GM10266 (cell line): ENCODE measurements at regions not wholly inside any gene's neighbourhood (a gene's known extent, or its start where the extent isn't known, plus 50 kb on each side); places are given as distances from the start of the nearest gene placed in this dataset.

Experiments used
- DNase-seq: peaks from one replicate; pipeline ENCODE4 v3.0.0; 2012; ENCODE audit errors: extremely low spot score
- TF ChIP-seq, protein P1 (sequence below): IDR thresholded peaks from 2 replicates; pipeline ENCODE4 v1.5.1; 2012; ENCODE audit warnings: mild to moderate bottlenecking, low read depth; ENCODE audit not compliant: control insufficient read depth, insufficient read depth; ENCODE audit errors: missing control alignments

GRCh38 chr2:9096761-9097160 is 93.3 kb upstream of the MBOAT2 start:
- DNase-seq = no peak
- TF ChIP-seq, protein P1, sequence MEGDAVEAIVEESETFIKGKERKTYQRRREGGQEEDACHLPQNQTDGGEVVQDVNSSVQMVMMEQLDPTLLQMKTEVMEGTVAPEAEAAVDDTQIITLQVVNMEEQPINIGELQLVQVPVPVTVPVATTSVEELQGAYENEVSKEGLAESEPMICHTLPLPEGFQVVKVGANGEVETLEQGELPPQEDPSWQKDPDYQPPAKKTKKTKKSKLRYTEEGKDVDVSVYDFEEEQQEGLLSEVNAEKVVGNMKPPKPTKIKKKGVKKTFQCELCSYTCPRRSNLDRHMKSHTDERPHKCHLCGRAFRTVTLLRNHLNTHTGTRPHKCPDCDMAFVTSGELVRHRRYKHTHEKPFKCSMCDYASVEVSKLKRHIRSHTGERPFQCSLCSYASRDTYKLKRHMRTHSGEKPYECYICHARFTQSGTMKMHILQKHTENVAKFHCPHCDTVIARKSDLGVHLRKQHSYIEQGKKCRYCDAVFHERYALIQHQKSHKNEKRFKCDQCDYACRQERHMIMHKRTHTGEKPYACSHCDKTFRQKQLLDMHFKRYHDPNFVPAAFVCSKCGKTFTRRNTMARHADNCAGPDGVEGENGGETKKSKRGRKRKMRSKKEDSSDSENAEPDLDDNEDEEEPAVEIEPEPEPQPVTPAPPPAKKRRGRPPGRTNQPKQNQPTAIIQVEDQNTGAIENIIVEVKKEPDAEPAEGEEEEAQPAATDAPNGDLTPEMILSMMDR = no peak

DNA sequence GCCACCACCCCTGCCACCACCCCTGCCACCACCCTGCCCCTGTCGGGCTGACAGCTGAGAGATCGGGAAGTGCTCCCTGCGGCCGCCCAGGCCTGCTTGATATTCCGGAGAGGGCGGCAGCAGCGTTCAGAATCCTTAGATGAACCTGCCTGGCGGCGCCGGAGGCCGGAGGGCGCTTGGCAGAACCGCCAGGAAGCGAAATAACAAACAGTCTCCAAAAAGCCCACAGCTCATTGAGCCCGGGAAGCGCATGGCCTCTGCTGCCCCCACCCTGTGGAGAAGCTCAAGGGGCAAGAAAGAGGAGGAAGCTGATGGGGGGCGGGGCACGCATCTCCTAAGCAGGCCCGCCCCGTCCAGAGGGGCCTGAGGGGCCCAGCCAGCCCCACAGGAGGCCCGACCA is 92.2 kb upstream of the MBOAT2 start:
- no peak for DNase-seq
- TF ChIP-seq, protein P1 = no peak

- DNase-seq = no peak
Measured at GRCh38 chr2:9095226-9095625, 91.7 kb upstream of the MBOAT2 start.

DNA sequence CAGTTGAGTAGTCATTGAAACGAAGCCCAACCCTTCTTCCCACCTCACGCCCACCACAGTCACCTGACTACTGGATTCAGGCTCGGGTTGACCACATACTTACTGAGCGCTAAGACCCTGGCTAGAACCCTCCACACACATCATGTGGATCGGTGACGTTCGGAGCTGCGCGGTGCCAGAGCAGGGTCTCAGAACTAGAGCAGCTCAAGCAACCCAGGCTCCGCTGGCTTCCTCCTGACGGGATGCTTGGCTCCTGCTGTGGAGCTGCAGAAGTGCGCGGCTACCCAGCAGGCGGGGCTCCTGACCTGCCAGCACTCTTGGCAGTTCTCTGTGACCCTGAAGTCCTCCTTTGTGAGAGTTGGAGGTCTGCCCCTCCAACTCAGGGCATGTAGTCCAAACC is 90.6 kb upstream of the MBOAT2 start:
- no peak for DNase-seq
- TF ChIP-seq, protein P1 = no peak

More at GRCh38 chr2:9095226-9095625, 91.7 kb upstream of the MBOAT2 start:
- TF ChIP-seq, protein P1 = no peak

GRCh38 chr2:9093324-9093723 is 89.8 kb upstream of the MBOAT2 start:
- TF ChIP-seq, protein P1 = no peak

DNA sequence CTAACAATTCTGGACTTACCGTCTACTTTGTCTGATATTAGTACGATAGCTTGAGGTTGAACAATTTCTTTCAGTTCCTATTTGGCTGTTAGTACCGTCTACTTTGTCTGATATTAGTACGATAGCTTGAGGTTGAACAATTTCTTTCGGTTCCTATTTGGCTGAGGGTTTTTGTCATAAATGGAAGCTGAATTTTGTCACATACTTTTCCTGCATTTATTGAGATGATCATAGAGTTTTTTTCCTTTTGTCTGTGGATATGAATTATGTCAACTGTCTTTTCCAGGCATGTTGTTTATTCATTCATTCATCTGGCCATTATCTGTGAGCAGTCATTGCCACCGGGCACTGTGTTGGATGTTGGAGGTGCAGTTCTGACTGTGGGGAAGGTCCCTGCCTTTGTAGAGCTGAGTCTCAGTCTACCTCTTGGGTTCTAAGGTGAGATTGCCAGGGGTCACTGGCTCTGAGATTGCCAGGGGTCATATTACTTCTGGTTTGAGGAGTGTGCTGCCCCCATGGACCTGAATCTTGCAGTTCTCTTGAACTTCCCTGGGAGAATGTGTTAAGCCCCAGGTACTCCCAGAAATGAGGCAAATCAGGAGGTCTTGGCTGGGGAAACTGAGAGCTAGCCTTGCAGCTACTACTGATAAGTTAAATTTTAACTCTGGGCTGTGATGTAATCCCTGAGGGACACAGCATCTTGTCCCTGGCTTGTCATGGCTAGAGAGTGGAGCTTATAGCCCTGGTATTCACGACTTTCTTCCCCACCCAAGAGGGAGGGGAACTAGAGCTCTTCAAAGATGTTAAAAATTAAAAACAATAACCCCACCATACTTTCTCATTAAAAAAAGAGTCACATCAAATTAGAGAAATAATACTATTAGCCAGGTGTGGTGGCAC is 89.1 kb upstream of the MBOAT2 start:
- peak; percentile 56 for DNase-seq
- TF ChIP-seq, protein P1 = no peak

More at GRCh38 chr2:9093324-9093723, 89.8 kb upstream of the MBOAT2 start:
- DNase-seq = no peak

DNA sequence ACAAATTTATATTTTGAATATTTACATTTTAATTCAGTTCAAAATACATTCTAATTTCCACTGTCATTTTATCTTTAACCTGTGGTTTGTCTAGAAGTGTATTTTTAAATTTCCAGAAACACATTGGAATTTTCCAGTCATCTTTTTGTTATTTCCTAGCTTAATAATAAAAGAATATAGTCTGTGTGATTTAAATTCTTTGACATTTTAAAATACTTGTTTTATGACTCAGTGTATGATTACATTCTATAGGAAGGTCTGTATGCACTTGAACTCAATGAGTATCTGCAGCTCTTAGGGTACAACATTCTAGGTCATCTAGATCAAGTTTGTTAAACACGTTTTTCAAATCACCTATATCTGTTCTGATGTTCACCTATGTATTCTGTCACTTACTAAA is 88.3 kb upstream of the MBOAT2 start:
- DNase-seq = no peak
- TF ChIP-seq, protein P1 = no peak
